Esophagus muscularis mucosa (tissue), 4 donors: ENCODE measurements at regions not wholly inside any gene's neighbourhood (a gene's known extent, or its start where the extent isn't known, plus 50 kb on each side); places are given as distances from the start of the nearest gene placed in this dataset.

Experiments used
- DNase-seq: peaks from one replicate; pipeline ENCODE4 v3.0.0-alpha.2; 2017; ENCODE audit errors: extremely low spot score
- H3K27ac ChIP-seq, 4 donors: fragments of 200-600 bp; sonication (generic); replicated peaks in 1 of 4; 1 replicate in 3 of 4; 2 replicates in 1 of 4; pipeline ENCODE4 v1.5.1; 2016 to 2019; ENCODE audit warnings: mild to moderate bottlenecking in 1 of 4
- H3K27me3 ChIP-seq, 4 donors: fragments of 200-600 bp; sonication (generic); one replicate each; pipeline versions ENCODE4 v1.5.1 to v1.6.0; 2016 to 2019
- H3K36me3 ChIP-seq, 4 donors: fragments of 200-600 bp; sonication (generic); one replicate each; pipeline ENCODE4 v1.5.1; 2016 to 2019
- H3K4me1 ChIP-seq, 4 donors: fragments of 200-600 bp; sonication (generic); one replicate each; pipeline ENCODE4 v1.5.1; 2016 to 2019
- H3K4me3 ChIP-seq, 4 donors: fragments of 200-600 bp; sonication (generic); 1 replicate in 2 of 4; 2 replicates in 2 of 4; pipeline ENCODE4 v1.5.1; 2016 to 2019; ENCODE audit warnings: mild to moderate bottlenecking in 4 of 4, moderate library complexity in 1 of 4
- H3K9me3 ChIP-seq, 4 donors: fragments of 200-600 bp; sonication (generic); 1 replicate in 3 of 4; 2 replicates in 1 of 4; pipeline ENCODE4 v1.5.1; 2016 to 2019
- CTCF ChIP-seq, 3 experiments: fragments of 200-600 bp in 2 of 3; fragments of 450-650 bp in 1 of 3; sonication (generic) in 2 of 3; IDR thresholded peaks; one replicate each; pipeline ENCODE4 v1.5.1; 2017 to 2019; ENCODE audit warnings: antibody characterized with exemption in 3 of 3, mild to moderate bottlenecking in 2 of 3, moderate library complexity in 1 of 3
- EP300 ChIP-seq: sonication (generic); formaldehyde crosslinking; IDR thresholded peaks from one replicate; pipeline ENCODE4 v1.6.1; 2017; ENCODE audit warnings: antibody characterized with exemption
- POLR2A ChIP-seq: fragments of 450-650 bp; IDR thresholded peaks from one replicate; pipeline ENCODE4 v1.6.1; 2017; ENCODE audit warnings: antibody characterized with exemption, moderate library complexity, mild to moderate bottlenecking, low read depth
- POLR2AphosphoS5 ChIP-seq, 2 donors: sonication (generic); formaldehyde crosslinking; IDR thresholded peaks; one replicate each; pipeline ENCODE4 v1.6.1; 2017; ENCODE audit warnings: antibody characterized with exemption in 2 of 2
- WGBS: methylation state at CpG from one replicate; pipeline ENCODE4 v1.1.5; 2018; 5-methylcytosine and 5-hydroxymethylcytosine counted together
- intact Hi-C: fragments of 100-400 bp; cut with DNase I; formaldehyde crosslinking; loops from one replicate; pipeline ENCODE4 v1.15.1; 2023

GRCh38 chr2:199603721-199604291 lies 146.1 kb upstream of the SATB2 start:
- peak overlapping the region in 3 of 4 donors; percentile 10 to 34 (median 11) for H3K4me3 ChIP-seq
- peaks cover 0 to 7% (median 6%) of the 10 kb centered on the region in 4 donors for H3K4me1 ChIP-seq
- no peaks in the 10 kb centered on the region for H3K9me3 ChIP-seq
- no peak for DNase-seq
- intact Hi-C loops, result no loop called here
- no peak overlapping the region for H3K27ac ChIP-seq
- 44% methylated on average over 31 of the region's 39 CpGs for WGBS
- H3K36me3 ChIP-seq, result no peaks in the 10 kb centered on the region
- H3K27me3 ChIP-seq, result peaks cover 0 to 18% (median 5%) of the 10 kb centered on the region in 4 donors
- TF ChIP-seq POLR2A, result no peak
- TF ChIP-seq EP300, result no peak
- no peak for TF ChIP-seq CTCF (IDR thresholded peaks at IDR 0.05)
- no peak for TF ChIP-seq POLR2AphosphoS5 (IDR thresholded peaks at IDR 0.05)

GRCh38 chr2:199602896-199603717 lies 145.4 kb upstream of the SATB2 start:
- H3K27ac ChIP-seq, result no peak overlapping the region
- no peak overlapping the region for H3K4me3 ChIP-seq
- DNase-seq, result no peak
- H3K4me1 ChIP-seq, result peaks cover 0 to 7% (median 6%) of the 10 kb centered on the region in 4 donors
- H3K9me3 ChIP-seq, result no peaks in the 10 kb centered on the region
- no peak for TF ChIP-seq EP300
- intact Hi-C loops, result no loop called here
- WGBS, result 78% methylated on average over 15 of the region's 15 CpGs
- H3K27me3 ChIP-seq, result peaks cover 0 to 18% (median 5%) of the 10 kb centered on the region in 4 donors
- H3K36me3 ChIP-seq, result no peaks in the 10 kb centered on the region

- WGBS, result 67% methylated on average over 6 of the region's 6 CpGs
These were observed 144.6 kb upstream of the SATB2 start for GRCh38 chr2:199602271-199602895.

GRCh38 chr2:199596549-199596948 lies 138.8 kb upstream of the SATB2 start:
- intact Hi-C loops, result no loop called here
- DNase-seq, result no peak
- Histone ChIP-seq H3K27me3 (peaks cover 0 to 7% (median 0%) of the 10 kb centered on the region in 4 donors), H3K4me1 (no peaks in the 10 kb centered on the region), H3K9me3 (no peaks in the 10 kb centered on the region), H3K27ac (no peak overlapping the region), H3K4me3 (no peak overlapping the region), H3K36me3 (no peaks in the 10 kb centered on the region)
- WGBS, result 63% methylated on average over 1 of the region's 1 CpG
- no peak for TF ChIP-seq EP300
- peak in 2 of 3 experiments; percentile 12 to 30 for TF ChIP-seq CTCF (IDR thresholded peaks at IDR 0.05)

More at GRCh38 chr2:199602271-199602895, 144.6 kb upstream of the SATB2 start:
- Histone ChIP-seq H3K4me1 (peaks cover 0 to 7% (median 6%) of the 10 kb centered on the region in 4 donors), H3K27ac (no peak overlapping the region), H3K4me3 (no peak overlapping the region), H3K9me3 (no peaks in the 10 kb centered on the region), H3K36me3 (no peaks in the 10 kb centered on the region), H3K27me3 (peaks cover 0 to 18% (median 5%) of the 10 kb centered on the region in 4 donors)
- TF ChIP-seq POLR2AphosphoS5 (IDR thresholded peaks at IDR 0.05) (no peak), POLR2A (no peak), EP300 (no peak), CTCF (IDR thresholded peaks at IDR 0.05) (no peak)
- no peak for DNase-seq
- intact Hi-C loops, result no loop called here

- Histone ChIP-seq H3K27me3 (peaks cover 0 to 7% (median 0%) of the 10 kb centered on the region in 4 donors), H3K27ac (no peak overlapping the region), H3K4me3 (no peak overlapping the region), H3K36me3 (no peaks in the 10 kb centered on the region), H3K9me3 (no peaks in the 10 kb centered on the region), H3K4me1 (no peaks in the 10 kb centered on the region)
- WGBS, result no CpG with 5 or more reads among the region's 5 CpGs
- no peak for TF ChIP-seq CTCF (IDR thresholded peaks at IDR 0.05)
- no peak for TF ChIP-seq POLR2AphosphoS5 (IDR thresholded peaks at IDR 0.05)
- no peak for TF ChIP-seq POLR2A
- TF ChIP-seq EP300, result no peak
- no peak for DNase-seq
- intact Hi-C loops, result no loop called here
These were observed 136.7 kb upstream of the SATB2 start for GRCh38 chr2:199594443-199594842.
